ENCODE measurements at regions not wholly inside any gene's neighbourhood (a gene's known extent, or its start where the extent isn't known, plus 50 kb on each side); places are given as distances from the start of the nearest gene placed in this dataset.
"Not testable (repeated sequence)": the region's sequence is repeated elsewhere in the genome, so short reads cannot be mapped to it uniquely, and the experiment has no call there.

DNA sequence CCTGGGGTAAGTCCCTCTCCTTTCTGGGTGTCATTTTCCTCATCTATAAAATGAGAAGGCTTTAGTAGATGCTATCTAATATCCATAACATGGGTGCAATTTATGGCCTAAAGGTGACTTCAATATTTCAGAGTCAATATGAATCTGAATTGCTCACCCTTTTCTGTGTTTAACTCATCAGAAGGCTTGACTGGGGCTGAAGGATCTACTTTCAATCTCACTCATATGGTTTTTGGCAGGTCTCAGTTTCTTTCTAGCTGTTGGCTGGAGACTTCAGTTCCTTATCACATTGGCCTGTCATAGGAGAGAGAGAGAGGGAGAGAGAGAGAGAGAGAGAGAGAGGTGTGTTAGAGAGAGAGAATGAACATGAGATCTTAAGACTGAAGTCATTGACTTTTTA, 343.7 kb upstream of the MEX3C start:
- no peaks in the 10 kb centered on the region for H3K27me3 Mint-ChIP-seq
- no peak overlapping the region for H3K4me3 Mint-ChIP-seq
- no peak for DNase-seq
- no peaks in the 10 kb centered on the region for H3K9me3 Mint-ChIP-seq
- no peaks in the 10 kb centered on the region for H3K36me3 Mint-ChIP-seq (ENCODE audit: low read depth)
- no peak overlapping the region for H3K27ac Mint-ChIP-seq
- ChIA-PET POLR2A (no interaction called here), CTCF (no interaction called here)
- H3K4me1 Mint-ChIP-seq: no peaks in the 10 kb centered on the region

DNA sequence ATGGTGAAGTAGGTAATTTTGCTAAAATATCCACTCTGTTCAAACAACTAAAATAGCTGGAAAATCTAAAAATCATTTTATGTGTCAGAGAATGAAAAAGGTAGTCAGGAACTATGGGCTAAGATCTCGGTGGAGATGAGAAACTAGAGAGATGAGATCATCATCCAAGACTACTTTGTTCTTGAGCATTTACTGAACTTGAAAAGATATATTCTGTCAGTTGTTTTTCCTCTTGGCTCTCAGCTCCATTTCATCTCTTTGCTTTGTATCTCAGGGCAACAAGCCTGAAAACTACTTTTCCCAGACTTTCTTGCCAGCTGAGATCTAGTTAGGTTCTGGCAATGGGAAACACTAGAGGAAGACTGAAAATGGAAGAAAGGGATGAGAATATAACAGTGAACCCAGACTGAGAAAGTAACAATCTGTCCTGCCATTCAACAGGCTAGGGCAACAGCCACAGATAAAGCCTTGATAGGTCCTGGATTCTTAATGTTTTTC, 346.2 kb upstream of the MEX3C start:
- ChIA-PET POLR2A (no interaction called here), CTCF (no interaction called here)
- Mint-ChIP-seq H3K27ac (no peak overlapping the region), H3K36me3 (ENCODE audit: low read depth) (no peaks in the 10 kb centered on the region), H3K27me3 (no peaks in the 10 kb centered on the region), H3K9me3 (no peaks in the 10 kb centered on the region), H3K4me1 (no peaks in the 10 kb centered on the region), H3K4me3 (no peak overlapping the region)
- DNase-seq: no peak

DNA sequence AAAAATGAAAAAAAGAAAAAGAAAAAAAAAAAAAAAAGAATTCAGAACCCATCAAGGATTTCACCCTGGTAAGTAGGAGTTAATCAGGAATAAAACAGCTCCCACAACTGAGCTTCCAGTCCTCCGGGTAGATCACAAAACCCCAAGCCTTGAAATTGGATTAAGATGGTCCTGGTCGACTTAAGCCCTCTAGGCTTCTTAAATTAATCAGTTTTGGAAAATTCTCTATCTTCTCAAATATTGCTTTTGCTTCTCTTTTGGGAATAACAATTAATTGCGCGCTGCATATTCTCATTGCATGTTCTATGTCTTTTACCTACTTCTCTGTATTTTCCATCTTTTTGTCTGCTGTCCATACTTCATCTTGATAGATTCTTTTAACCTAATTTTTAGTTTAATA, 348.0 kb upstream of the MEX3C start:
- no peaks in the 10 kb centered on the region for H3K9me3 Mint-ChIP-seq
- no peak overlapping the region for H3K27ac Mint-ChIP-seq
- POLR2A ChIA-PET: no interaction called here
- H3K4me3 Mint-ChIP-seq: no peak overlapping the region
- H3K36me3 Mint-ChIP-seq (ENCODE audit: low read depth): no peaks in the 10 kb centered on the region
- no peaks in the 10 kb centered on the region for H3K27me3 Mint-ChIP-seq
- CTCF ChIA-PET: no interaction called here
- DNase-seq: no peak
- H3K4me1 Mint-ChIP-seq: no peaks in the 10 kb centered on the region

DNA sequence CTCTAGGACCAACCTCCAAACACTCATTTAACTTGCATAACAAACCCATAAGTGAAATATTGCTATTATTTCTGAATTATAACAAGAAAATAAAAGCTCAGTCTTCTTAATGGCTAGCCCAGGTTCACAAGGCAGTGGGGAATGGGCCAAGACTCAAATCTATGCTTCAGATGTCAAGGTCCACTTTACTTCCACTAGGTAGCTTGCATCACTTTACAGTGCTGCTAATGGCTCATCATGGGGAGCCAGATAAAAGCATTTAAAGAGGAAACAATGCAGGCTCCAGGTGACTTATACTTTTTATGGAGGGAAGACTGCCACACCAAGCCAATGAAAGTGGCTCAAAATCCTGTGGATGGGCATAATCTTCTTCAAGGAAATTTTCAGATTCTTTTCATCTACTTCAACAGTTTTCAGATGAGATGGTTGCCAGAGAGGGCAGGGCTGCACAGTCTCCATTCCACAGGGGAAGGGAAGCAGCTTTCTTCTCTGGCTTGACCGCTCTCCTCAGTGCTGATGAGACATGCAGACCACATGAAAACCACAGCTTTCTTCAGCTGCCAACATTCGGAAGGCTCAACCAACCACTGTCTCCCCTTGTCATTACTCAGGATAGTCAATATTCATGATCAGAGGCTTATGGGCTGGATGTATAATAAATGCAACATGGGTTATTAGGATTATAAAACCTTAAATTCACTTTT, 361.9 kb upstream of the MEX3C start:
- Mint-ChIP-seq H3K27ac (no peak overlapping the region), H3K36me3 (ENCODE audit: low read depth) (no peaks in the 10 kb centered on the region), H3K27me3 (no peaks in the 10 kb centered on the region), H3K9me3 (no peaks in the 10 kb centered on the region), H3K4me3 (no peak overlapping the region), H3K4me1 (no peaks in the 10 kb centered on the region)
- DNase-seq: no peak
- ChIA-PET POLR2A (no interaction called here), CTCF (no interaction called here)

DNA sequence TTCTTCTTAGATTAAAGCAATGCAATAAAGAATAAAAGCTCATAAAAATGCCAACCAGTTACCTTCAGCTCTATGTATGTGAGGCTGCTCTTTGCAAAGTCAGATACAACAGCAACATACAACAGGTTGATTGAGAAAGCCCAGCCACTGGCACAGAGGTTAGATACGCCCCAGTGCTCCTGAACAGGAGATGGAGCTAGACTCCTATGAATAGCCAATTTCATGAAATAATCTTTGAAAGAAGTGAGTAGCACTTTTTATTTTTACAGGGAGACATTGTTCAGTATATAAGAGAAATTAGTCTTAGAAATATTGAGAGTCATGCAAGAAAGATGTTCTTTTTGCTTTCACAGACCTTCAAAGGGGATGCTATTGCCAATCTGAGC, 362.4 kb upstream of the MEX3C start:
- ChIA-PET POLR2A (no interaction called here), CTCF (no interaction called here)
- H3K27ac Mint-ChIP-seq: no peak overlapping the region
- H3K4me1 Mint-ChIP-seq: no peaks in the 10 kb centered on the region
- H3K36me3 Mint-ChIP-seq (ENCODE audit: low read depth): no peaks in the 10 kb centered on the region
- H3K4me3 Mint-ChIP-seq: no peak overlapping the region
- H3K27me3 Mint-ChIP-seq: no peaks in the 10 kb centered on the region
- no peak for DNase-seq
- no peaks in the 10 kb centered on the region for H3K9me3 Mint-ChIP-seq

DNA sequence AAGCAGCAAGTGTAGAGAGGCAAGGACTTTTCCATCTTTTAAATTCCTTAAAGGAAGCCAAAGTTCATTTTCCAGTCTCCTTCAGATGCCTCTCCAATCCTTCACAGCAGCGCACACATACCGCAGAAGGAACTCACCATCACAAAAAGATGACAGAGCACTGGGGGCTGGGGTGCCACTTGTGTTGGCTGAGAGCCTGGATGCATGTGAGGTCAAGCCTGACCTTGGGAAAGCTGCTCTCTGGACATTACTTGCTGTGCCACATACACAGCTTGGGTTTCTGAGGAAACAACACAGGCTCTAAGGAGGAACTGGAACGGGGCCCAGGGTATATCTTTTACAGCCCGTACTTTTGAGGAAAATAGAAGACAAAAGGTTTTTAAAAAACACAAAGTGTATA, 364.3 kb upstream of the MEX3C start:
- no peak overlapping the region for H3K27ac Mint-ChIP-seq
- POLR2A ChIA-PET: no interaction called here
- no peaks in the 10 kb centered on the region for H3K9me3 Mint-ChIP-seq
- H3K4me3 Mint-ChIP-seq: no peak overlapping the region
- H3K27me3 Mint-ChIP-seq: no peaks in the 10 kb centered on the region
- DNase-seq: no peak
- no peaks in the 10 kb centered on the region for H3K36me3 Mint-ChIP-seq (ENCODE audit: low read depth)
- no peaks in the 10 kb centered on the region for H3K4me1 Mint-ChIP-seq
- CTCF ChIA-PET: no interaction called here

DNA sequence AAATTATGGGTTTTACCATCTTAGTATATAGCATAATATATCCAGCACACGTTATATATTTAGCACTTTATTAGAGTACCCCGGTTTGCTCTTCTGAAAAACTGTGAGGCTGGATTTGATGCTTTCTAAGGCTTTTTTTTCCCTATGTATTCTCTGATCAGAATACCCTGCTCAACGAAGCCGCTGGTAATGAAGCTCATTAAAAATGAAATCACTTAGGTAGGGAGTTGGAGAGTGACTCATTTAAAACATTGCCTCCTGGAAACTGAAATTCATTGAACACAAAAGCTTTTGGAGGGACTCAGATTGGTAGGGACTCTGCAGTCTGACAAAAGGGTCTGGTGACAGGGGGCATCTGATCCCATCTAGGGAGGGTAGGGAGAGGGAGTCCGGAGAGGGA, 365.4 kb upstream of the MEX3C start:
- H3K27ac Mint-ChIP-seq: no peak overlapping the region
- no peak overlapping the region for H3K4me3 Mint-ChIP-seq
- ChIA-PET POLR2A (no interaction called here), CTCF (no interaction called here)
- no peak for DNase-seq
- no peaks in the 10 kb centered on the region for H3K36me3 Mint-ChIP-seq (ENCODE audit: low read depth)
- H3K27me3 Mint-ChIP-seq: peaks cover 1% of the 10 kb centered on the region
- no peaks in the 10 kb centered on the region for H3K9me3 Mint-ChIP-seq
- no peaks in the 10 kb centered on the region for H3K4me1 Mint-ChIP-seq

GRCh38 chr18:51563396-51563795, 365.9 kb upstream of the MEX3C start:
- Mint-ChIP-seq H3K36me3 (ENCODE audit: low read depth) (no peaks in the 10 kb centered on the region), H3K4me1 (no peaks in the 10 kb centered on the region)
- POLR2A ChIA-PET: no interaction called here

DNA sequence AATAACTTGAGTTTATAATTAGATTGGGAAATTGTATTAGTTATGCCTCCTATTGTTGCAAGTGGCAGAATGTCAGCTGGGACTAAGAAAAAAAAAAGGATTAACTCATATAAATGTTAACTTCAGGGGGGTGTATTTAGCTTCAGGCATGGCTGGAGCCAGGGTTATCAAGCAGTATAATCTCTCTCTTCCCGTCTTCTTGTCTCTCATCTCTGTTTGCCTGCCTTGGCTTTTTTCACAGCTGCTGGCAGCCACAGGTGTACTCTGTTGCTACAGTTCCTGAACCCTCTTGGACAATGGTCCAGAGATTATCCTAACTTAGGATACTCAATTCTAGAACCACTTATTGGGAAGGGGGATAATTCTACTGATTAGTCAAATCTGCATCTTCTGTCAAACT, 370.7 kb upstream of the MEX3C start:
- CTCF ChIA-PET: no interaction called here
- no peak overlapping the region for H3K27ac Mint-ChIP-seq
- POLR2A ChIA-PET: no interaction called here
- peaks cover 1% of the 10 kb centered on the region for H3K27me3 Mint-ChIP-seq
- DNase-seq: no peak
- no peaks in the 10 kb centered on the region for H3K36me3 Mint-ChIP-seq (ENCODE audit: low read depth)
- H3K4me3 Mint-ChIP-seq: no peak overlapping the region
- H3K4me1 Mint-ChIP-seq: no peaks in the 10 kb centered on the region
- H3K9me3 Mint-ChIP-seq: no peaks in the 10 kb centered on the region

More at GRCh38 chr18:51563396-51563795, 365.9 kb upstream of the MEX3C start:
- H3K4me3 Mint-ChIP-seq: no peak overlapping the region
- peaks cover 1% of the 10 kb centered on the region for H3K27me3 Mint-ChIP-seq
- no peaks in the 10 kb centered on the region for H3K9me3 Mint-ChIP-seq
- no peak for DNase-seq
- no peak overlapping the region for H3K27ac Mint-ChIP-seq
- CTCF ChIA-PET: no interaction called here

DNA sequence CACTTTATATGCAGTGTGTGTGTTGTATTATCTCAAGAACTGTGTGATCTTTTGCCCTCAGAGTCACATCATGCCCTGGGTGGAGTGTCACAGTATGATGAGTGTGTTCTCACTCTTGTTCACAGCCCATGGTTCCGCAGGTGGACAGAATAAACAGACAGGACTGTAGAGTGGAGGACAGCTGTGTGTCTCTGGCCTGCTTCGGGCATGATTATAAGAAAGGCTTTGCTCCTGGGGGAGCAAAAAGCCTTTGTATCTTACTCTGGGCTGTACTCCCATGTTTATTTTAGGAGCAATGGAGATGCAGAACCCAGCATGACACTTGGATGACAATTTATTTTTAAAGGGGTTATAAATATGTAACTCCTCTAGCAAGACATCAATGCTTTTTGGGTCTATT, 371.7 kb upstream of the MEX3C start:
- no peak overlapping the region for H3K4me3 Mint-ChIP-seq
- no peaks in the 10 kb centered on the region for H3K36me3 Mint-ChIP-seq (ENCODE audit: low read depth)
- H3K27me3 Mint-ChIP-seq: peaks cover 1% of the 10 kb centered on the region
- ChIA-PET CTCF (no interaction called here), POLR2A (no interaction called here)
- H3K4me1 Mint-ChIP-seq: no peaks in the 10 kb centered on the region
- H3K9me3 Mint-ChIP-seq: no peaks in the 10 kb centered on the region
- no peak for DNase-seq
- no peak overlapping the region for H3K27ac Mint-ChIP-seq

DNA sequence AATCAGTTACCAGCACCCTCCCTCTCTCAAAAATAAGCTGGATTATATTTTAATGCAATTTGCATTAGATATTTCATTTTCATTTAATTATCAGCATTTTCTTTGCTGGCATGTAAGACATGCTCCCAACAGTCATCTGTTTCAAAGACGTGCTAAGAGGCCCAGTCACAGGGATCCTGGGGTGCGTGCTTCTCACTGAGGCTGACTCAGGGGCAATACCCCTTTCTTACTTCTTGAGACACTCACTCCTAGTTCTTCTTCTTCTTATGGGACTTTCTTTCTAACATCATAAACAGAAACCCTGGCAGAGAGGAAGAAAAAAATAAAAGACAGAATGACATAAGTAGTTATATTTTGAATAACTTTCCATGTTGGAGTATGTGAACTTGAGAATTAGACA, 372.1 kb upstream of the MEX3C start:
- Mint-ChIP-seq H3K9me3 (no peaks in the 10 kb centered on the region), H3K4me3 (no peak overlapping the region), H3K27me3 (peaks cover 1% of the 10 kb centered on the region), H3K36me3 (ENCODE audit: low read depth) (no peaks in the 10 kb centered on the region), H3K27ac (no peak overlapping the region), H3K4me1 (no peaks in the 10 kb centered on the region)
- no peak for DNase-seq
- ChIA-PET CTCF (no interaction called here), POLR2A (no interaction called here)

- DNase-seq; H3K27ac Mint-ChIP-seq; H3K27me3 Mint-ChIP-seq; H3K36me3 Mint-ChIP-seq (ENCODE audit: low read depth); H3K9me3 Mint-ChIP-seq; H3K4me1 Mint-ChIP-seq; H3K4me3 Mint-ChIP-seq; POLR2A ChIA-PET; CTCF ChIA-PET: not testable (repeated sequence)
Observed at GRCh38 chr18:51570071-51570470, 372.6 kb upstream of the MEX3C start.

GRCh38 chr18:51573886-51574285, 376.4 kb upstream of the MEX3C start:
- H3K27ac Mint-ChIP-seq; POLR2A ChIA-PET; CTCF ChIA-PET; H3K27me3 Mint-ChIP-seq; H3K4me3 Mint-ChIP-seq; H3K36me3 Mint-ChIP-seq (ENCODE audit: low read depth); H3K9me3 Mint-ChIP-seq; H3K4me1 Mint-ChIP-seq; DNase-seq: not testable (repeated sequence)

DNA sequence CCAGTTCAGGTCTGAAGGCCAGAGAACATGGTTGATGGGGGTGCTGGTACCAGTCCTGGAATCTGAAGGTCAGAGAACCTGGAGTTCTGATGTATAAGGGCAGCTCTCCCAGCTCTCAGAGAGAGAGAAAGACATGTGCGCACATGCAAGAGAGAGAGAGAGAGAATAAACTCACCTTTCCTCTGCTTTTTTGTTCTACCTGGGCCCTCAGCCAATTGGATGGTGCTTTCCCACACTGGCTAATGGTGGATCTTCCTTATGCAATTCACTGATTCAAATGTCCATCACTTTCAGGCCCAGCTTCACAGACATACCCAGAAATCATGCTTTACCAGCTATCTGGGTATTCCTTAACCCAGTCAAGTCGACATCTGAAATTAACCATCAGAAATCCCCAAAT, 377.7 kb upstream of the MEX3C start:
- ChIA-PET CTCF (no interaction called here), POLR2A (no interaction called here)
- no peak overlapping the region for H3K4me3 Mint-ChIP-seq
- H3K36me3 Mint-ChIP-seq (ENCODE audit: low read depth): no peaks in the 10 kb centered on the region
- no peak overlapping the region for H3K27ac Mint-ChIP-seq
- H3K4me1 Mint-ChIP-seq: no peaks in the 10 kb centered on the region
- H3K9me3 Mint-ChIP-seq: no peaks in the 10 kb centered on the region
- DNase-seq: no peak
- no peaks in the 10 kb centered on the region for H3K27me3 Mint-ChIP-seq

Data from activated CD4-positive, alpha-beta memory T cell treated with anti-CD3 and anti-CD28 coated beads, Interleukin-2, amount 10 ng/mL, durations not matched to agents 7 days and 5 days (primary cell).